Body of pancreas (tissue), 4 donors: ENCODE measurements at regions not wholly inside any gene's neighbourhood (a gene's known extent, or its start where the extent isn't known, plus 50 kb on each side); places are given as distances from the start of the nearest gene placed in this dataset.

Experiments used
- POLR2A ChIP-seq, 3 donors: fragments of 450-650 bp; IDR thresholded peaks; one replicate each; pipeline ENCODE4 v1.6.1; 2016; ENCODE audit warnings: antibody characterized with exemption in 3 of 3, mild to moderate bottlenecking in 2 of 3
- TF ChIP-seq, protein P1 (sequence below), 7 experiments: fragments of 450-650 bp in 4 of 7; fragments of 200-600 bp in 3 of 7; sonication (generic) in 3 of 7; IDR thresholded peaks; one replicate each; pipeline ENCODE4 v1.5.1; 2016 to 2019; ENCODE audit warnings: antibody characterized with exemption in 7 of 7

DNA sequence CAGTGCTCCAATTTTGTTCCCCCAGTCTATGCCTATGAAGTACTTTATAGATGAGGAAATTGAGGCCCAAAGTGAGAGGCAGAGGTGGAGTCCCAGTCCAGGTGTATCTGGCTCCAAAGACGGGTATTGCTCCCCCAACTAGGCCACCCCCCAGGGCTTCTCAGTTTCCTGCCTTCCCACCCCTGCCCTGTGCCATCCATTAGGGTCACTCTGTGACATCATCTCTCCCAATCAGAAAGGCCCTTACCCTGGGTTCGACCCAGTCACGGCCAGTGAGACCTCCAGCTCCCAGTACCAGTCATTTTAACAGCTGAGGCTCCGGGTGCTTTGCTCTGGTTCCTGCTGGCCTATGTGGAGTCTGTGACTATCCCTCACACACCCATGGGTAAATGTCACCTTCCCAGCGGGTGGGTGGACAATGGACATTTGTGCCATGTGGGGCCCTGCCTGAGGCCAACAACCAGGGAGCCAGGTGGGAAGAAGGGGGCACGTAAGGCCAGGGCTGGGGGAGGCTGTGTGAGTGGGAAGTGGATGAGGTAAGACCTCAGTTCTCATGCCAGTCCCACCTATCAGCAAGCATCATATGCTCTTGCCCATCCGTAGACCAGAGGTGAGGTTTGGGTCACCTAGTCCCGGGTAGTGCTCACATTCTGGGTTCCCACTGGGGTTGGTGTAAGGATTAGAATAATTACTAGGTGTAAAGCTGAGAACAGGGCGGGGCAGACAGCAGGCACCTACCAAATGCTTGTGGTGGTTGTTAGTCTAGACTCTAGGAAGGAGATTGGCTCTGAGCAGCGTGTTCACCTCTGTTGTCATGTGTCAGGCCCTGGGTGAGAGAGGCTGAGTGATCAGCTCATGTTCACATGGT, 685.9 kb downstream of the MATN1 start:
- TF ChIP-seq, protein P1, sequence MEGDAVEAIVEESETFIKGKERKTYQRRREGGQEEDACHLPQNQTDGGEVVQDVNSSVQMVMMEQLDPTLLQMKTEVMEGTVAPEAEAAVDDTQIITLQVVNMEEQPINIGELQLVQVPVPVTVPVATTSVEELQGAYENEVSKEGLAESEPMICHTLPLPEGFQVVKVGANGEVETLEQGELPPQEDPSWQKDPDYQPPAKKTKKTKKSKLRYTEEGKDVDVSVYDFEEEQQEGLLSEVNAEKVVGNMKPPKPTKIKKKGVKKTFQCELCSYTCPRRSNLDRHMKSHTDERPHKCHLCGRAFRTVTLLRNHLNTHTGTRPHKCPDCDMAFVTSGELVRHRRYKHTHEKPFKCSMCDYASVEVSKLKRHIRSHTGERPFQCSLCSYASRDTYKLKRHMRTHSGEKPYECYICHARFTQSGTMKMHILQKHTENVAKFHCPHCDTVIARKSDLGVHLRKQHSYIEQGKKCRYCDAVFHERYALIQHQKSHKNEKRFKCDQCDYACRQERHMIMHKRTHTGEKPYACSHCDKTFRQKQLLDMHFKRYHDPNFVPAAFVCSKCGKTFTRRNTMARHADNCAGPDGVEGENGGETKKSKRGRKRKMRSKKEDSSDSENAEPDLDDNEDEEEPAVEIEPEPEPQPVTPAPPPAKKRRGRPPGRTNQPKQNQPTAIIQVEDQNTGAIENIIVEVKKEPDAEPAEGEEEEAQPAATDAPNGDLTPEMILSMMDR (IDR thresholded peaks at IDR 0.05), result no peak
- no peak for TF ChIP-seq POLR2A (IDR thresholded peaks at IDR 0.05)
